ENCODE measurements at regions not wholly inside any gene's neighbourhood (a gene's known extent, or its start where the extent isn't known, plus 50 kb on each side); places are given as distances from the start of the nearest gene placed in this dataset.

GRCh38 chr15:95600367-95600766, 730.1 kb upstream of the NR2F2 start:
- no peaks in the 10 kb centered on the region for H4K20me1 ChIP-seq (replicated peaks in 1 of 2; ENCODE audit: control insufficient read depth in 1 of 2, insufficient read depth in 2 of 2, low read length in 2 of 2)
- H4K8ac ChIP-seq (ENCODE audit: extremely low read depth, insufficient read depth, low read length), result no peak overlapping the region
- FAIRE-seq (no peak), DNase-seq (ENCODE audit: low read depth in 1 of 2, low spot score in 2 of 2) (no peak)
- H2BK5ac ChIP-seq (ENCODE audit: low read depth, low read length), result no peak overlapping the region
- no peak overlapping the region for H3K23ac ChIP-seq (ENCODE audit: insufficient read length)
- POLR2A ChIA-PET (ENCODE audit: partially characterized antibody), result no interaction called here
- no peak overlapping the region for H2AK5ac ChIP-seq (ENCODE audit: low read depth, low read length)
- no peak overlapping the region for H2BK12ac ChIP-seq (ENCODE audit: low read depth, low read length)
- no peaks in the 10 kb centered on the region for H3K79me2 ChIP-seq (ENCODE audit: control insufficient read depth in 1 of 2, insufficient read depth in 2 of 2, low read length in 2 of 2)
- H3K27me3 ChIP-seq (replicated peaks in 1 of 4; ENCODE audit: control insufficient read depth in 3 of 4, extremely low read depth in 1 of 4, insufficient read depth in 3 of 4, low read length in 3 of 4), result no peaks in the 10 kb centered on the region
- H3K4me1 ChIP-seq (replicated peaks in 1 of 4; ENCODE audit: control insufficient read depth in 3 of 4, insufficient read depth in 4 of 4, low read length in 3 of 4), result no peaks in the 10 kb centered on the region
- H2BK15ac ChIP-seq (ENCODE audit: low read length), result no peak overlapping the region
- no peak overlapping the region for H3K14ac ChIP-seq (ENCODE audit: insufficient read length)
- CTCF ChIA-PET (ENCODE audit: partially characterized antibody), result interaction anchor here (1.0 kb wide), 1 partner anchor 308 kb away, joined by 3 read pairs; no protein-coding TSS in a partner anchor
- no peaks in the 10 kb centered on the region for H3K9me3 ChIP-seq (ENCODE audit: insufficient read depth in 2 of 2, low read depth in 1 of 2, low read length in 1 of 2)
- H3K56ac ChIP-seq (replicated peaks; ENCODE audit: insufficient read length, low read depth, low read length), result no peak overlapping the region
- no peak overlapping the region for H3K4me2 ChIP-seq (ENCODE audit: insufficient read depth in 1 of 2, low read depth in 2 of 2, low read length in 2 of 2)
- no peak overlapping the region for H3K4me3 ChIP-seq (ENCODE audit: extremely low read depth in 1 of 4, insufficient read depth in 2 of 4, low read depth in 3 of 4, low read length in 4 of 4)
- no peak overlapping the region for H4K91ac ChIP-seq (replicated peaks; ENCODE audit: insufficient read length, low read length)
- no peak overlapping the region for H2AFZ ChIP-seq (ENCODE audit: low read length)
- no peak overlapping the region for H4K5ac ChIP-seq (ENCODE audit: insufficient read length, low read depth, low read length)
- no peak overlapping the region for H3K27ac ChIP-seq (ENCODE audit: low read depth, low read length)
- no peak overlapping the region for H3K4ac ChIP-seq (replicated peaks; ENCODE audit: insufficient read length, low read depth, low read length)
- H2BK120ac ChIP-seq (replicated peaks; ENCODE audit: low read depth, low read length), result no peak overlapping the region
- no peaks in the 10 kb centered on the region; the same call in 1 of the 2 replicates for H3K23me2 ChIP-seq (ENCODE audit: low read depth, low read length)
- no peak overlapping the region for H3K18ac ChIP-seq (ENCODE audit: extremely low read depth, low read length)
- WGBS, 2 experiments (ENCODE audit: extremely low coverage in 1 of 2, insufficient coverage in 1 of 2, insufficient read length in 1 of 2, insufficient replicate concordance in 2 of 2, low coverage in 1 of 2, low lambda C conversion rate in 2 of 2, missing lambda C conversion rate in 1 of 2), result 91% methylated on average over 2 of the region's 2 CpGs; no CpG with 5 or more reads in 1 of the 2 experiments
- no peaks in the 10 kb centered on the region for H3K36me3 ChIP-seq (ENCODE audit: control insufficient read depth in 2 of 4, insufficient read depth in 4 of 4, low read length in 3 of 4)
- H3K9ac ChIP-seq (replicated peaks in 1 of 4; ENCODE audit: extremely low read depth in 1 of 4, low read depth in 3 of 4, low read length in 3 of 4), result peak overlapping the region in 1 of 4 experiments; percentile 13; a peak in 1 of 7 replicates
- no peak overlapping the region for H2BK20ac ChIP-seq (ENCODE audit: low read length)
- no peaks in the 10 kb centered on the region for H3K79me1 ChIP-seq (ENCODE audit: low read depth, low read length)
- TF ChIP-seq, protein P1, sequence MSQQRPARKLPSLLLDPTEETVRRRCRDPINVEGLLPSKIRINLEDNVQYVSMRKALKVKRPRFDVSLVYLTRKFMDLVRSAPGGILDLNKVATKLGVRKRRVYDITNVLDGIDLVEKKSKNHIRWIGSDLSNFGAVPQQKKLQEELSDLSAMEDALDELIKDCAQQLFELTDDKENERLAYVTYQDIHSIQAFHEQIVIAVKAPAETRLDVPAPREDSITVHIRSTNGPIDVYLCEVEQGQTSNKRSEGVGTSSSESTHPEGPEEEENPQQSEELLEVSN (IDR thresholded peaks at IDR 0.05), result no peak
- TF ChIP-seq TAF1 (IDR thresholded peaks at IDR 0.05; ENCODE audit: low read depth, low read length), result no peak
- TF ChIP-seq CTCF (IDR thresholded peaks at IDR 0.05; ENCODE audit: control extremely low read depth in 1 of 3, insufficient read depth in 1 of 3, low read depth in 1 of 3, low read length in 3 of 3), result no peak
- TF ChIP-seq RAD21 (IDR thresholded peaks at IDR 0.05 in 1 of 2, conservative IDR thresholded peaks at IDR 0.05 in 1 of 2; ENCODE audit: low read depth in 2 of 2, low read length in 2 of 2), result no peak
- TF ChIP-seq CEBPB (IDR thresholded peaks at IDR 0.05; ENCODE audit: low read depth, low read length), result no peak
- TF ChIP-seq BRCA1 (IDR thresholded peaks at IDR 0.05; ENCODE audit: low read depth, low read length), result no peak
- no peak for TF ChIP-seq SP2 (IDR thresholded peaks at IDR 0.05; ENCODE audit: low read length)
- TF ChIP-seq EP300 (IDR thresholded peaks at IDR 0.05; ENCODE audit: borderline replicate concordance in 1 of 2, low read depth in 2 of 2, low read length in 2 of 2), result no peak
- TF ChIP-seq HDAC2 (IDR thresholded peaks at IDR 0.05; ENCODE audit: borderline replicate concordance in 1 of 2, low read depth in 2 of 2, low read length in 2 of 2), result no peak
- no peak for TF ChIP-seq EGR1 (IDR thresholded peaks at IDR 0.05; ENCODE audit: borderline replicate concordance, low read depth, low read length)
- no peak for TF ChIP-seq GTF2F1 (IDR thresholded peaks at IDR 0.05; ENCODE audit: borderline replicate concordance, low read depth, low read length)

Data from H1 (cell line).